HFFc6 (cell line): ENCODE measurements at regions not wholly inside any gene's neighbourhood (a gene's known extent, or its start where the extent isn't known, plus 50 kb on each side); places are given as distances from the start of the nearest gene placed in this dataset.

Source experiments
- DNase-seq: peaks from one replicate; pipeline ENCODE4 v3.0.0-alpha.2; 2018
- H3K27ac Mint-ChIP-seq: 2 replicates; pipeline ENCODE4 v1.8.0; 2020; ENCODE audit warnings: mild to moderate bottlenecking, mixed read lengths
- H3K27me3 Mint-ChIP-seq: 2 replicates; pipeline ENCODE4 v1.8.0; 2021; ENCODE audit warnings: mild to moderate bottlenecking, moderate library complexity, mixed read lengths; ENCODE audit not compliant: insufficient read depth
- H3K36me3 Mint-ChIP-seq: 2 replicates; pipeline ENCODE4 v1.8.0; 2021; ENCODE audit warnings: low read depth, mixed read lengths
- H3K4me1 Mint-ChIP-seq: 2 replicates; pipeline ENCODE4 v1.8.0; 2020; ENCODE audit warnings: low read depth, mixed read lengths
- H3K4me3 Mint-ChIP-seq: 2 replicates; pipeline ENCODE4 v1.8.0; 2020; ENCODE audit warnings: mild to moderate bottlenecking, moderate library complexity, mixed read lengths
- H3K9me3 Mint-ChIP-seq: 2 replicates; pipeline ENCODE4 v1.8.0; 2020; ENCODE audit warnings: mild to moderate bottlenecking, mixed read lengths
- TF ChIP-seq, protein P1 (sequence below): fragments of 200-600 bp; sonication (generic); IDR thresholded peaks from 2 replicates; pipeline ENCODE4 v1.5.0; 2021; ENCODE audit warnings: antibody characterized with exemption, mild to moderate bottlenecking

DNA sequence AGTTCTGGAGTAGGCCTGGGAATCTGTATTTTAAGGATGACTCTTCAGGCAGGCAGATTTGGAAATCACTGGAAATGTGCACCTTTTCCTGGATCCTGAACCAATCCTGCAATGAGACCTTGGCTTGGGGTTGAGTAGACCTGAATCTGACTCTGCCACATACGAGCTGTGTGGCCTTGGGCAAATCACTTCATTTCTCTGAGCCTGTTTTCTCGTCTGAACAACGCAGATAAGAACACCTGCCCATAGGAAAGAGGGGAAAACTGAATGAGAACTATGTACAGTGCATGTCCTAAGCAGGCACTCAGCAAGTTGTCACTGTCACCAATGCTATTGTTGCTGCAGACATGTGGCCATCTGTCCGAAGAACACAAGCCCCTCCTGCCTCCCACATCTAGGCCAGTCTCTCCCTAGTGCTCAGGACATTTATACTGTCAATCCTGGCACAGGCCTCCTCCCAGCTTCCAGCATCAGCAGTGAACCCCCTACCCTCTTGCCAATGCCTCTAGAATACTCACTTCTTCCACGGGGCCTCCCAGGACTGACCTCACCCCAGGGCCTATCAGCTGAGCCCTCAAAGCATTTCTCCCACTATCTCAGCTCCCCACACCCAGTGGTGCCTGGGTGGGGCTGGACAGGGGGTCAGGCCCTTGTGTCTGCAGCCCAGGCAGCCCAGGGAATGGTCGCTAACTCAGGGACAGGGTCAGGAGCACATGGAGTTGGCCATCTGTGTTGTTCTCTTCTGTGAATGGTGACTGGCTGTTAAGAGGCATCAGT, 88.8 kb upstream of the ZBTB40 start:
- no peak for DNase-seq
- Mint-ChIP-seq H3K4me1 (no peaks in the 10 kb centered on the region), H3K27me3 (peaks cover 48% of the 10 kb centered on the region), H3K27ac (no peak overlapping the region), H3K36me3 (0 out of 2 replicates have a peak, but pooled peaks cover 3% of the 10 kb centered on the region), H3K9me3 (no peaks in the 10 kb centered on the region), H3K4me3 (no peak overlapping the region)
- TF ChIP-seq, protein P1, sequence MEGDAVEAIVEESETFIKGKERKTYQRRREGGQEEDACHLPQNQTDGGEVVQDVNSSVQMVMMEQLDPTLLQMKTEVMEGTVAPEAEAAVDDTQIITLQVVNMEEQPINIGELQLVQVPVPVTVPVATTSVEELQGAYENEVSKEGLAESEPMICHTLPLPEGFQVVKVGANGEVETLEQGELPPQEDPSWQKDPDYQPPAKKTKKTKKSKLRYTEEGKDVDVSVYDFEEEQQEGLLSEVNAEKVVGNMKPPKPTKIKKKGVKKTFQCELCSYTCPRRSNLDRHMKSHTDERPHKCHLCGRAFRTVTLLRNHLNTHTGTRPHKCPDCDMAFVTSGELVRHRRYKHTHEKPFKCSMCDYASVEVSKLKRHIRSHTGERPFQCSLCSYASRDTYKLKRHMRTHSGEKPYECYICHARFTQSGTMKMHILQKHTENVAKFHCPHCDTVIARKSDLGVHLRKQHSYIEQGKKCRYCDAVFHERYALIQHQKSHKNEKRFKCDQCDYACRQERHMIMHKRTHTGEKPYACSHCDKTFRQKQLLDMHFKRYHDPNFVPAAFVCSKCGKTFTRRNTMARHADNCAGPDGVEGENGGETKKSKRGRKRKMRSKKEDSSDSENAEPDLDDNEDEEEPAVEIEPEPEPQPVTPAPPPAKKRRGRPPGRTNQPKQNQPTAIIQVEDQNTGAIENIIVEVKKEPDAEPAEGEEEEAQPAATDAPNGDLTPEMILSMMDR: no peak

DNA sequence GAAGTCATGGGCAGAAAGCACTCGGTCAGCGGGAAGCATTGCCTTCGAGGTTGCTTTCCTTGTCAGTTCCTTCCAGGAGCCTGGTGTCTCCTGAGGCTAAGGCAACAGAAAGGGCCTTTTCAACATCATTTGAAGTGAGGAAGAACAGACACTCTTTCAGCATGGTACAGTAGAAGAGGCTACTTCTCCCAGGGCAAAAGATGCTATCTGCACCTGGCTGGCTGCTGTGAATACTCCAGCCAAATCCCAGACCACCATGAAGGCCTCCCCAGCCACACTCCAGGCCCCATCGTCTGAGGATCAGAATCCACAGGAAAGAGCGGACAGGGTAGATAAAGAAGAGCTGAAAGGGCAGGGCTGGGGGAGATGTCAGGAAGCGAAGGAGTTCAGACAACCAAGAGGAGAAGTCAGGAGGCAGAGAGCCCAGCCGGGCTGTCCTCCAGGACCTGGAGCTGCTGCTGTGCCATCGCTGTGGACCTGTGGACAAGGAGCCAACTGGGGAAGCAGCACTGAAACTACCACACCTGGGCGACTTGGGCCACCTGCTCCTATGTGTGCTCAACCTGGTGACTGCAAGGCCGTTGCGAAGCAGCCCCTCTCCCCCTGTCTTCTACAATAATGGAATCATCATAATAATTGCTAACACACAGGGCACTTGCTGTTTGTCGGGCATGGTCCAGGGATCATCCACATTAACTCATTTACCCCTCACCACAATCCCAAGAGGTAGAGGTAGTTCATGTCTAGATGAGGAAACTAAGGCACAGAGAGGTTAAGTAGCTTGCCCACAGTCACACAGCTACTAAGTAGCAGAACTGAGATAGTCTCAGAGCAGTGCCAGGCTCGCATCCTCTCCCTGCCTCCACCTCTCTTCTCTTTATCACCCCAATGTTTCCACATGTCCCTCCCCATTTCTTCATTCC, 88.0 kb upstream of the ZBTB40 start:
- peaks cover 41% of the 10 kb centered on the region for H3K27me3 Mint-ChIP-seq
- no peaks in the 10 kb centered on the region for H3K4me1 Mint-ChIP-seq
- no peak overlapping the region for H3K27ac Mint-ChIP-seq
- H3K36me3 Mint-ChIP-seq: 0 out of 2 replicates have a peak, but pooled peaks cover 2% of the 10 kb centered on the region
- no peak overlapping the region for H3K4me3 Mint-ChIP-seq
- TF ChIP-seq, protein P1: no peak
- DNase-seq: no peak
- H3K9me3 Mint-ChIP-seq: no peaks in the 10 kb centered on the region

DNA sequence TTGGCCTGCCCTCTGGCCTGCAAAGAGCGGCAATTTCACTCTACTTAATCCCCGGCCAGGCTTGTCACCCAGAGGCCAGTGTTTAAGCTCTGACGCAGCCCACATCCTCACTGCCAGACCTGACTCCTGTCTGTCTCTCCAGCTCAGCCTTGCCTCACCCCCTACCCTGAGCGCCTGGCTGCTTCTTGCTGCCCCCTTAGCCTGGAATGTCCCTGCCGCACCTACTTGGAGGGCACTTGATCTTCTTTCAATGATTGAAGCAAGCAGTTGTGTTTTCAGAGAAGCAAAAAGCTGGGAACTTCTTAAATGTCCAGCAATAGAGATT, 87.4 kb upstream of the ZBTB40 start:
- no peaks in the 10 kb centered on the region for H3K4me1 Mint-ChIP-seq
- peaks cover 44% of the 10 kb centered on the region for H3K27me3 Mint-ChIP-seq
- DNase-seq: no peak
- no peaks in the 10 kb centered on the region for H3K9me3 Mint-ChIP-seq
- H3K36me3 Mint-ChIP-seq: no peaks in the 10 kb centered on the region
- H3K4me3 Mint-ChIP-seq: no peak overlapping the region
- TF ChIP-seq, protein P1: no peak
- H3K27ac Mint-ChIP-seq: no peak overlapping the region

DNA sequence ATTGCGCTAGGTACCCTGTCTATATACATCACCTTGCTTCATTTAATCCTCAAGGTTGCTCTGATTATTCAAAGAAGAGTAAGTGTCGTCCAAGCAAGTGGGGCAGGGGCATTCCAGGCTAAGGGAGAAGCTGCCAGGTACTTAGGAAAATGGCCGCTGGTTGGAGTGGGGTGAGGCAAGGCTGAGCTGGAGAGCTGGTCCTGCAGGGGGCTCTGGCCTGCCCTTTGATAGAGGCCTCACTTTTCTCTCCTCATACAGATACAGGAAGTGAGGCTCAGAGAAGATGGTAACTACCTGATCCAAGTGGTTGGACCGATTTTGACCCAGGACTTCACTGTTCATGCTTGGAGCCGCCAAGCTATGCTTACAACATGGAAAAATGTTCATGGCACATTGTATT, 86.9 kb upstream of the ZBTB40 start:
- TF ChIP-seq, protein P1: no peak
- Mint-ChIP-seq H3K36me3 (no peaks in the 10 kb centered on the region), H3K27me3 (peaks cover 40% of the 10 kb centered on the region), H3K9me3 (no peaks in the 10 kb centered on the region), H3K4me3 (no peak overlapping the region), H3K4me1 (no peaks in the 10 kb centered on the region), H3K27ac (no peak overlapping the region)
- no peak for DNase-seq

DNA sequence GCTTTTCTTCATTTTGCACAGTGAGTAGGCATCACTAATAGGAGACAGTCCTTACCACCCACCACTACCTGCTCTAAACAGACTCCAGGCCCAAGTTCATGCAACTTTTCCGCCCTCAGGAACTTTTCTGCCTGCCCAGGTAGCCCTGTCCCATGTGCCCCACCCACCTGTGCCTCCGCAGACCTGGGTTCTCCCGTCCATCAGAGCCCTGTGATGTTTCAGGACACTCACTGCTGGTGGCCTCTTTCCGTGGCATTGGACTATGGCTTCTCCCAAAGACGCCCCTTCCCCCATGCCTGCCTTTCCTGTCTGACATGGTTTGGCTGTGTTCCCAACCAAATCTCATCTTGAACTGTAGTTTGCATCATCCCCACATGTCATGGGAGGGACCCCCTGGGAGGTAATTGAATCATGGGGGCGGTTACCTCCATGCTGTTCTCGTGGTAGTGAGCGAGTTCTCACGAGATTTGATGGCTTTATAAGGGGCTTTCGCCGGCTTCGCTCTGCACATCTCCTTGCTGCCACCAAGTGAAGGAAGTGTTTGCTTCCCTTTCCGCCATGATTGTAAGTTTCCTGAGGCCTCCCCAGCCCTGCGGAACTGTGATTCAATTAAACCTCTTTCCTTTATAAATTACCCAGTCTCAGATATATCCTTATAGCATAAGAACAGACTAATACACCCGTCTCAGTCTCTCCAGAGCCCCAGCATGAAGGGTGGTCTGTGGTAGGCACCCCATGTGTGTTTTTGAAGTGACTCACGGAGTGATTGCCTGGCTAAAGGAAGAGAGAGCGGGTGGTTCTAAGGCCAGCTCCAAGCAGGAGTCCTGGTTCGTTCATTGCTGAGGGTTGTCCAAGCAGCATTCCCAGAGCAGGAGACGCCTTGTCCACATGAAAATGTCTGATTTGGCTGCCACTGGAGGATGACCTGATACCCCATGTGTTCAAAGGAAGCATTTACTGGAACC, 86.0 kb upstream of the ZBTB40 start:
- Mint-ChIP-seq H3K27ac (no peak overlapping the region), H3K9me3 (no peaks in the 10 kb centered on the region), H3K4me1 (no peaks in the 10 kb centered on the region), H3K36me3 (no peaks in the 10 kb centered on the region), H3K4me3 (no peak overlapping the region), H3K27me3 (peaks cover 35% of the 10 kb centered on the region)
- DNase-seq: no peak
- TF ChIP-seq, protein P1: no peak
